ENCODE measurements at regions not wholly inside any gene's neighbourhood (a gene's known extent, or its start where the extent isn't known, plus 50 kb on each side); places are given as distances from the start of the nearest gene placed in this dataset.

GRCh38 chr4:14428125-14428524 is 574.2 kb upstream of the CPEB2 start:
- TF ChIP-seq POLR2A (IDR thresholded peaks at IDR 0.05) (no peak), CTCF (IDR thresholded peaks at IDR 0.05 in 4 of 5, conservative IDR thresholded peaks at IDR 0.05 in 1 of 5) (no peak)

Data from gastrocnemius medialis (tissue), 4 donors.